NT2/D1 (cell line): ENCODE measurements at regions not wholly inside any gene's neighbourhood (a gene's known extent, or its start where the extent isn't known, plus 50 kb on each side); places are given as distances from the start of the nearest gene placed in this dataset.

ENCODE experiments used
- YY1 ChIP-seq: IDR thresholded peaks from 2 replicates; pipeline ENCODE4 v1.6.1; 2011; ENCODE audit not compliant: insufficient read length, insufficient read depth
- ZNF274 ChIP-seq: IDR thresholded peaks from 2 replicates; pipeline ENCODE4 v1.6.1; 2011; ENCODE audit warnings: mild to moderate bottlenecking, low read depth, low read length

DNA sequence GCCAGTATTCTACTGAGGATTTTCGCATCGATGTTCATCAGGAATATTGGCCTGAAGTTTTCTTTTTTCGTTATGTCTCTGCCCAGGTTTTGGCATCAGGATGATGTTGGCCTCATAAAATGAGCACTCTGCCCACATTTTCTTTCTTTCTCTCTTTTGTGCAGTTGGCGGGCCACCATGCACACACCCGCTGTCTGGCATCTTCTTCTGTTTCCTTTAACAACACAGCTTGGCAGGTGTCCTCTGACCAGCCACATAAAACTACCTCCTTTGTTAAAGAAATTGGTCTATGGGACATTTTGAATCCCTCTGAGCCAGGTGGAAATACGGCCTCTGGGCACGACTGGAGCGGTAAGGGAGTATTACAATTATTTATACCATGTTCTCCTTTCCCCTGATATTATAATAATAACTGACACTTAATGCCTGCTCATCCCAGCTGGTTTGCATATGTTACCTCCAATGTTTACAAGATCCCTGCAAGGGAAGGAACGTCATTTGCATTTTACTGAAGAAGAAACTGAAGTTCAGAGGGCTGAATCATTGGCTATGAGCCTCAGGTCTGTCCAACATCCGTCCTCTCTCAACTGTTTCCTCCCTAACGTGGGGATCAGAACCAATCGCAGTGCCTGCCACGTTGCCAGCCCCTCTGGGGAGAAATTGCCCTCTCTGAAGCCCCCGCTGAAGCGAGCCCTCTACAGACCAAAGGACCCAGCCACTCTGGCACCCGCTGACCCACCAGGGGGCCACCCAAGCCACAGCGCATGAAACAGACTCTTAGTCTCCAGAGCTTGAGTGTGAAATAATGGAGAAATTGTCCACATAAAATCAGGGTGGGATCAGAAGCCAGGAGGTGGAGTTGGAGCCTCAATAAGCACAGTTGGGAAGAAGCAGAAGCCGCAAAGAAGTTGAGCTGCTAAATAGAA lies 125.0 kb upstream of the FOXK1 start:
- TF ChIP-seq ZNF274 (no peak), YY1 (no peak)
